Mesendoderm (in vitro differentiated cells): ENCODE measurements at regions not wholly inside any gene's neighbourhood (a gene's known extent, or its start where the extent isn't known, plus 50 kb on each side); places are given as distances from the start of the nearest gene placed in this dataset.

Source experiments
- DNase-seq: peaks from one replicate; pipeline ENCODE4 v3.0.0; 2013
- H2AK5ac ChIP-seq: 2 replicates; pipeline ENCODE4 v1.6.1; 2013; ENCODE audit warnings: low read length, inconsistent platforms
- H2BK120ac ChIP-seq: 2 replicates; pipeline ENCODE4 v1.6.1; 2013; ENCODE audit warnings: low read depth, mild to moderate bottlenecking, low read length, moderate library complexity, mixed read lengths
- H2BK15ac ChIP-seq: replicated peaks from 2 replicates; pipeline ENCODE4 v1.6.1; 2013; ENCODE audit warnings: low read depth, mild to moderate bottlenecking, moderate library complexity
- H2BK5ac ChIP-seq: 2 replicates; pipeline ENCODE4 v1.6.1; 2013; ENCODE audit warnings: low read length, inconsistent platforms
- H3K18ac ChIP-seq: 2 replicates; pipeline ENCODE4 v1.6.1; 2013; ENCODE audit warnings: mild to moderate bottlenecking, low read length, mixed read lengths
- H3K23ac ChIP-seq: one replicate; pipeline ENCODE4 v1.6.1; 2013; ENCODE audit warnings: low read length
- H3K27ac ChIP-seq: 2 replicates; pipeline ENCODE4 v1.5.1; 2013; ENCODE audit warnings: low read depth, mild to moderate bottlenecking, inconsistent platforms, low read length, moderate library complexity
- H3K27me3 ChIP-seq: 2 replicates; pipeline ENCODE4 v1.6.1; 2013; ENCODE audit warnings: low read length, control low read depth, mild to moderate bottlenecking, inconsistent platforms; ENCODE audit not compliant: insufficient read depth, poor library complexity
- H3K36me3 ChIP-seq: 2 replicates; pipeline ENCODE4 v1.6.1; 2013; ENCODE audit warnings: low read length, inconsistent platforms; ENCODE audit not compliant: control insufficient read depth, insufficient read depth
- H3K4ac ChIP-seq: one replicate; pipeline ENCODE4 v1.6.1; 2013; ENCODE audit warnings: low read depth, mild to moderate bottlenecking, low read length, moderate library complexity
- H3K4me1 ChIP-seq: 2 replicates; pipeline ENCODE4 v1.6.1; 2013; ENCODE audit warnings: low read depth, low read length, inconsistent platforms; ENCODE audit not compliant: control insufficient read depth
- H3K4me2 ChIP-seq: 2 replicates; pipeline ENCODE4 v1.6.1; 2013; ENCODE audit warnings: low read length
- H3K4me3 ChIP-seq: 2 replicates; pipeline ENCODE4 v1.5.1; 2013; ENCODE audit warnings: mild to moderate bottlenecking, low read length
- H3K56ac ChIP-seq: one replicate; pipeline ENCODE4 v1.6.1; 2013; ENCODE audit warnings: low read length
- H3K79me1 ChIP-seq: 2 replicates; pipeline ENCODE4 v1.6.1; 2013; ENCODE audit warnings: low read length, inconsistent platforms
- H3K79me2 ChIP-seq: 2 replicates; pipeline ENCODE4 v1.6.1; 2013; ENCODE audit warnings: mild to moderate bottlenecking, low read length; ENCODE audit not compliant: control insufficient read depth, insufficient read depth
- H3K9ac ChIP-seq: 2 replicates; pipeline ENCODE4 v1.6.1; 2013; ENCODE audit warnings: low read length, inconsistent platforms
- H4K5ac ChIP-seq: one replicate; pipeline ENCODE4 v1.6.1; 2013; ENCODE audit warnings: low read length
- H4K8ac ChIP-seq: one replicate; pipeline ENCODE4 v1.6.1; 2013; ENCODE audit warnings: low read depth, mild to moderate bottlenecking, control low read depth, low read length, moderate library complexity
- WGBS: extraction: QIAGEN DNeasy Blood & Tissue Kit; methylation state at CpG from one replicate; pipeline ENCODE4 v1.1.7; 2013; ENCODE audit warnings: low lambda C conversion rate, missing lambda C conversion rate; ENCODE audit not compliant: insufficient coverage; ENCODE audit errors: extremely low coverage; 5-methylcytosine and 5-hydroxymethylcytosine counted together

GRCh38 chr12:105944628-105945027, 194.1 kb downstream of the NUAK1 start:
- no peak for DNase-seq
- Histone ChIP-seq H3K56ac (no peak overlapping the region), H4K5ac (no peak overlapping the region), H3K9ac (no peak overlapping the region), H3K79me2 (no peaks in the 10 kb centered on the region), H3K4me1 (no peaks in the 10 kb centered on the region), H2BK5ac (no peak overlapping the region), H3K18ac (no peak overlapping the region), H3K4me2 (no peak overlapping the region), H3K27me3 (no peaks in the 10 kb centered on the region), H2BK120ac (no peak overlapping the region), H3K36me3 (no peaks in the 10 kb centered on the region), H4K8ac (no peak overlapping the region), H2BK15ac (no peak overlapping the region), H2AK5ac (no peak overlapping the region), H3K27ac (no peak overlapping the region), H3K4me3 (no peak overlapping the region), H3K79me1 (no peaks in the 10 kb centered on the region), H3K23ac (no peak overlapping the region), H3K4ac (no peak overlapping the region)
- WGBS, result no CpG with 5 or more reads among the region's 1 CpG

- Histone ChIP-seq H3K23ac (no peak overlapping the region), H4K8ac (no peak overlapping the region), H2BK120ac (no peak overlapping the region), H3K18ac (no peak overlapping the region), H3K27ac (no peak overlapping the region), H3K4me1 (no peaks in the 10 kb centered on the region), H3K27me3 (no peaks in the 10 kb centered on the region), H3K4me3 (no peak overlapping the region), H3K79me2 (no peaks in the 10 kb centered on the region), H3K9ac (no peak overlapping the region), H2BK15ac (no peak overlapping the region), H2BK5ac (no peak overlapping the region), H3K4ac (peak overlapping the region; percentile 10), H3K56ac (no peak overlapping the region), H3K4me2 (no peak overlapping the region), H2AK5ac (no peak overlapping the region), H3K79me1 (no peaks in the 10 kb centered on the region), H3K36me3 (no peaks in the 10 kb centered on the region), H4K5ac (no peak overlapping the region)
- DNase-seq, result no peak
- no CpG with 5 or more reads among the region's 1 CpG for WGBS
Observed at GRCh38 chr12:105945880-105946279, 192.9 kb downstream of the NUAK1 start.

GRCh38 chr12:105946493-105946901, 192.3 kb downstream of the NUAK1 start:
- H2AK5ac ChIP-seq, result no peak overlapping the region
- no peaks in the 10 kb centered on the region for H3K36me3 ChIP-seq
- DNase-seq, result no peak
- H3K79me1 ChIP-seq, result no peaks in the 10 kb centered on the region
- no peak overlapping the region for H2BK15ac ChIP-seq
- no peak overlapping the region for H4K5ac ChIP-seq
- H2BK120ac ChIP-seq, result no peak overlapping the region
- no peak overlapping the region for H2BK5ac ChIP-seq
- no peaks in the 10 kb centered on the region for H3K27me3 ChIP-seq
- H3K56ac ChIP-seq, result no peak overlapping the region
- no peaks in the 10 kb centered on the region for H3K79me2 ChIP-seq
- WGBS, result no CpG with 5 or more reads among the region's 2 CpGs
- no peak overlapping the region for H3K4me3 ChIP-seq
- no peaks in the 10 kb centered on the region for H3K4me1 ChIP-seq
- no peak overlapping the region for H3K23ac ChIP-seq
- H3K9ac ChIP-seq, result no peak overlapping the region
- no peak overlapping the region for H3K18ac ChIP-seq
- no peak overlapping the region for H3K4me2 ChIP-seq
- no peak overlapping the region for H3K4ac ChIP-seq
- H4K8ac ChIP-seq, result no peak overlapping the region
- no peak overlapping the region for H3K27ac ChIP-seq

- no peaks in the 10 kb centered on the region for H3K79me2 ChIP-seq
- H3K79me1 ChIP-seq, result no peaks in the 10 kb centered on the region
- WGBS, result no CpG with 5 or more reads among the region's 5 CpGs
- no peak overlapping the region for H3K23ac ChIP-seq
- no peak overlapping the region for H3K9ac ChIP-seq
- no peak overlapping the region for H3K4me2 ChIP-seq
- no peak overlapping the region for H4K5ac ChIP-seq
- no peaks in the 10 kb centered on the region for H3K4me1 ChIP-seq
- no peak for DNase-seq
- H2BK120ac ChIP-seq, result no peak overlapping the region
- no peak overlapping the region for H3K4me3 ChIP-seq
- no peaks in the 10 kb centered on the region for H3K27me3 ChIP-seq
- no peak overlapping the region for H2AK5ac ChIP-seq
- no peak overlapping the region for H3K56ac ChIP-seq
- no peak overlapping the region for H3K4ac ChIP-seq
- H2BK15ac ChIP-seq, result no peak overlapping the region
- no peaks in the 10 kb centered on the region for H3K36me3 ChIP-seq
- no peak overlapping the region for H3K18ac ChIP-seq
- no peak overlapping the region for H2BK5ac ChIP-seq
- no peak overlapping the region for H3K27ac ChIP-seq
- H4K8ac ChIP-seq, result no peak overlapping the region
Observed at GRCh38 chr12:105947906-105948305, 190.8 kb downstream of the NUAK1 start.

GRCh38 chr12:105948331-105948730, 190.4 kb downstream of the NUAK1 start:
- Histone ChIP-seq H3K79me2 (no peaks in the 10 kb centered on the region), H3K4me3 (no peak overlapping the region), H2AK5ac (no peak overlapping the region), H3K79me1 (no peaks in the 10 kb centered on the region), H3K27ac (no peak overlapping the region), H2BK120ac (no peak overlapping the region), H3K27me3 (no peaks in the 10 kb centered on the region), H3K4me2 (no peak overlapping the region), H3K4me1 (no peaks in the 10 kb centered on the region), H4K8ac (no peak overlapping the region), H2BK15ac (no peak overlapping the region), H3K9ac (no peak overlapping the region), H3K56ac (no peak overlapping the region), H3K23ac (no peak overlapping the region), H3K4ac (no peak overlapping the region), H3K36me3 (no peaks in the 10 kb centered on the region), H4K5ac (no peak overlapping the region), H2BK5ac (no peak overlapping the region), H3K18ac (no peak overlapping the region)
- WGBS, result no CpG with 5 or more reads among the region's 4 CpGs
- DNase-seq, result no peak

- Histone ChIP-seq H3K4me1 (no peaks in the 10 kb centered on the region), H4K5ac (no peak overlapping the region), H2BK120ac (no peak overlapping the region), H3K79me2 (no peaks in the 10 kb centered on the region), H2AK5ac (no peak overlapping the region), H3K4me2 (no peak overlapping the region), H3K36me3 (no peaks in the 10 kb centered on the region), H3K27me3 (no peaks in the 10 kb centered on the region), H3K79me1 (no peaks in the 10 kb centered on the region), H2BK15ac (no peak overlapping the region), H3K27ac (no peak overlapping the region), H3K23ac (no peak overlapping the region), H3K4me3 (no peak overlapping the region), H3K18ac (no peak overlapping the region), H3K4ac (no peak overlapping the region), H3K9ac (no peak overlapping the region), H2BK5ac (no peak overlapping the region), H3K56ac (no peak overlapping the region), H4K8ac (no peak overlapping the region)
- no peak for DNase-seq
Observed at GRCh38 chr12:105949391-105949790, 189.4 kb downstream of the NUAK1 start.
